Mucosa of rectum (tissue), 2 donors: ENCODE measurements at regions not wholly inside any gene's neighbourhood (a gene's known extent, or its start where the extent isn't known, plus 50 kb on each side); places are given as distances from the start of the nearest gene placed in this dataset.
"Not testable (repeated sequence)": the region's sequence is repeated elsewhere in the genome, so short reads cannot be mapped to it uniquely, and the experiment has no call there.

Experiments used
- H3K27ac ChIP-seq, 2 donors: one replicate each; pipeline ENCODE4 v1.7.0; 2013; ENCODE audit warnings: inconsistent platforms in 2 of 2, low read depth in 2 of 2, low read length in 2 of 2
- H3K27me3 ChIP-seq, 2 donors: one replicate each; pipeline ENCODE4 v1.7.0; 2013; ENCODE audit warnings: low read length in 2 of 2; ENCODE audit not compliant: control insufficient read depth in 2 of 2, insufficient read depth in 2 of 2
- H3K36me3 ChIP-seq, 2 donors: one replicate each; pipeline ENCODE4 v1.7.0; 2013; ENCODE audit warnings: low read length in 2 of 2; ENCODE audit not compliant: control insufficient read depth in 2 of 2, insufficient read depth in 2 of 2
- H3K4me1 ChIP-seq, 2 donors: one replicate each; pipeline ENCODE4 v1.7.0; 2013; ENCODE audit warnings: low read length in 2 of 2, mild to moderate bottlenecking in 1 of 2; ENCODE audit not compliant: control insufficient read depth in 2 of 2, insufficient read depth in 2 of 2
- H3K4me3 ChIP-seq, 2 donors: one replicate each; pipeline ENCODE4 v1.7.0; 2013; ENCODE audit warnings: low read length in 2 of 2
- H3K9ac ChIP-seq, 2 donors: one replicate each; pipeline ENCODE4 v1.7.0; 2013; ENCODE audit warnings: low read length in 2 of 2, low read depth in 1 of 2, mild to moderate bottlenecking in 1 of 2
- H3K9me3 ChIP-seq, 2 donors: one replicate each; pipeline ENCODE4 v1.7.0; 2013; ENCODE audit warnings: low read length in 2 of 2; ENCODE audit not compliant: control insufficient read depth in 2 of 2
- donor health status: healthy.
- donor health status: Normal muscosa, but diverticular disease.

GRCh38 chr2:125313806-125314205, 1288.7 kb downstream of the CNTNAP5 start:
- Histone ChIP-seq H3K27me3 (no peaks in the 10 kb centered on the region), H3K36me3 (no peaks in the 10 kb centered on the region), H3K4me3 (no peak overlapping the region), H3K27ac (no peak overlapping the region), H3K9ac (no peak overlapping the region), H3K4me1 (no peaks in the 10 kb centered on the region), H3K9me3 (no peaks in the 10 kb centered on the region)

- Histone ChIP-seq H3K9ac (no peak overlapping the region), H3K4me1 (no peaks in the 10 kb centered on the region), H3K27me3 (no peaks in the 10 kb centered on the region), H3K36me3 (no peaks in the 10 kb centered on the region), H3K9me3 (no peaks in the 10 kb centered on the region), H3K27ac (no peak overlapping the region), H3K4me3 (no peak overlapping the region)
Observed at GRCh38 chr2:125318740-125319139, 1293.7 kb downstream of the CNTNAP5 start.

- H3K36me3 ChIP-seq, result no peaks in the 10 kb centered on the region
- H3K4me3 ChIP-seq, result no peak overlapping the region
- no peak overlapping the region for H3K9ac ChIP-seq
- no peaks in the 10 kb centered on the region for H3K4me1 ChIP-seq
- no peaks in the 10 kb centered on the region for H3K9me3 ChIP-seq
- no peaks in the 10 kb centered on the region for H3K27me3 ChIP-seq
- H3K27ac ChIP-seq, result no peak overlapping the region
Observed at GRCh38 chr2:125324273-125324672, 1299.2 kb downstream of the CNTNAP5 start.

GRCh38 chr2:125330133-125330532, 1305.0 kb downstream of the CNTNAP5 start:
- H3K9me3 ChIP-seq, result no peaks in the 10 kb centered on the region
- no peak overlapping the region for H3K9ac ChIP-seq
- H3K27me3 ChIP-seq, result no peaks in the 10 kb centered on the region
- no peaks in the 10 kb centered on the region for H3K36me3 ChIP-seq
- no peaks in the 10 kb centered on the region for H3K4me1 ChIP-seq
- H3K27ac ChIP-seq, result no peak overlapping the region
- no peak overlapping the region for H3K4me3 ChIP-seq

GRCh38 chr2:125341353-125341752, 1314.6 kb upstream of the GYPC start:
- Histone ChIP-seq H3K27me3 (no peaks in the 10 kb centered on the region), H3K9me3 (no peaks in the 10 kb centered on the region), H3K36me3 (no peaks in the 10 kb centered on the region), H3K4me1 (peaks cover 0 to 5% of the 10 kb centered on the region in 2 donors), H3K27ac (no peak overlapping the region), H3K9ac (no peak overlapping the region), H3K4me3 (no peak overlapping the region)

GRCh38 chr2:125353542-125353941, 1302.4 kb upstream of the GYPC start:
- not testable (repeated sequence) for H3K4me1 ChIP-seq, H3K9ac ChIP-seq, H3K27ac ChIP-seq, H3K27me3 ChIP-seq, H3K36me3 ChIP-seq, H3K9me3 ChIP-seq, H3K4me3 ChIP-seq

- no peaks in the 10 kb centered on the region for H3K27me3 ChIP-seq
- no peak overlapping the region for H3K4me3 ChIP-seq
- H3K27ac ChIP-seq, result no peak overlapping the region
- H3K4me1 ChIP-seq, result no peaks in the 10 kb centered on the region
- H3K9ac ChIP-seq, result no peak overlapping the region
- no peaks in the 10 kb centered on the region for H3K36me3 ChIP-seq
- no peaks in the 10 kb centered on the region for H3K9me3 ChIP-seq
Observed at GRCh38 chr2:125364192-125364983, 1291.6 kb upstream of the GYPC start.

GRCh38 chr2:125364984-125365265, 1291.0 kb upstream of the GYPC start:
- no peaks in the 10 kb centered on the region for H3K4me1 ChIP-seq
- H3K9ac ChIP-seq, result no peak overlapping the region

GRCh38 chr2:125371867-125372266, 1284.1 kb upstream of the GYPC start:
- no peaks in the 10 kb centered on the region for H3K27me3 ChIP-seq
- no peak overlapping the region for H3K27ac ChIP-seq
- no peak overlapping the region for H3K9ac ChIP-seq
- H3K36me3 ChIP-seq, result no peaks in the 10 kb centered on the region
- H3K9me3 ChIP-seq, result no peaks in the 10 kb centered on the region
- no peaks in the 10 kb centered on the region for H3K4me1 ChIP-seq
- H3K4me3 ChIP-seq, result no peak overlapping the region

More at GRCh38 chr2:125364984-125365265, 1291.0 kb upstream of the GYPC start:
- Histone ChIP-seq H3K9me3 (no peaks in the 10 kb centered on the region), H3K27me3 (no peaks in the 10 kb centered on the region), H3K27ac (no peak overlapping the region), H3K4me3 (no peak overlapping the region), H3K36me3 (no peaks in the 10 kb centered on the region)

GRCh38 chr2:125373293-125373692, 1282.7 kb upstream of the GYPC start:
- no peak overlapping the region for H3K9ac ChIP-seq
- H3K9me3 ChIP-seq, result no peaks in the 10 kb centered on the region
- H3K27ac ChIP-seq, result no peak overlapping the region
- H3K4me3 ChIP-seq, result no peak overlapping the region
- H3K4me1 ChIP-seq, result no peaks in the 10 kb centered on the region
- no peaks in the 10 kb centered on the region for H3K36me3 ChIP-seq
- no peaks in the 10 kb centered on the region for H3K27me3 ChIP-seq

GRCh38 chr2:125386074-125386473, 1269.9 kb upstream of the GYPC start:
- Histone ChIP-seq H3K27me3 (no peaks in the 10 kb centered on the region), H3K9ac (no peak overlapping the region), H3K27ac (no peak overlapping the region), H3K9me3 (no peaks in the 10 kb centered on the region), H3K4me3 (no peak overlapping the region), H3K36me3 (no peaks in the 10 kb centered on the region), H3K4me1 (no peaks in the 10 kb centered on the region)
